ENCODE measurements at regions not wholly inside any gene's neighbourhood (a gene's known extent, or its start where the extent isn't known, plus 50 kb on each side); places are given as distances from the start of the nearest gene placed in this dataset.

DNA sequence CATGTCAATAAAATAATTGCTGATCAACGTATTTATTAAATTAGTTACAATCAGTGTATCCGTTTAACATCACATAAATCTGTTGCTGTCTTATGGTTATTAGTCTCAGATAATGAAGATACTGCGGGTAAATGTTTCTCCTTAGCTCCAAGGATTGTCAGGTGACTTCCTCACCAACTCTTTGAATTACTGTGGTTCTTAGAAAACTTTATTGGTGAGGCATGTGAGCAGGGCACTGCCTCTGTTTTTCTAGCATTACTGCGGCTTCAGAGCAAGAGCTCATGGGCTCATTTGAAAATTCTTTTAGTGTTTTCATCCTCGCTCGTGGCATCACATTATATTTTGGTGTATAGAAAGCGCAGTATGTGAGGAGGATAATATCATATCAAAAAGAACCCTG is 555.9 kb downstream of the LMO4 start:
- TF ChIP-seq, protein P1, sequence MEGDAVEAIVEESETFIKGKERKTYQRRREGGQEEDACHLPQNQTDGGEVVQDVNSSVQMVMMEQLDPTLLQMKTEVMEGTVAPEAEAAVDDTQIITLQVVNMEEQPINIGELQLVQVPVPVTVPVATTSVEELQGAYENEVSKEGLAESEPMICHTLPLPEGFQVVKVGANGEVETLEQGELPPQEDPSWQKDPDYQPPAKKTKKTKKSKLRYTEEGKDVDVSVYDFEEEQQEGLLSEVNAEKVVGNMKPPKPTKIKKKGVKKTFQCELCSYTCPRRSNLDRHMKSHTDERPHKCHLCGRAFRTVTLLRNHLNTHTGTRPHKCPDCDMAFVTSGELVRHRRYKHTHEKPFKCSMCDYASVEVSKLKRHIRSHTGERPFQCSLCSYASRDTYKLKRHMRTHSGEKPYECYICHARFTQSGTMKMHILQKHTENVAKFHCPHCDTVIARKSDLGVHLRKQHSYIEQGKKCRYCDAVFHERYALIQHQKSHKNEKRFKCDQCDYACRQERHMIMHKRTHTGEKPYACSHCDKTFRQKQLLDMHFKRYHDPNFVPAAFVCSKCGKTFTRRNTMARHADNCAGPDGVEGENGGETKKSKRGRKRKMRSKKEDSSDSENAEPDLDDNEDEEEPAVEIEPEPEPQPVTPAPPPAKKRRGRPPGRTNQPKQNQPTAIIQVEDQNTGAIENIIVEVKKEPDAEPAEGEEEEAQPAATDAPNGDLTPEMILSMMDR (IDR thresholded peaks at IDR 0.05), result no peak
- TF ChIP-seq POLR2A (IDR thresholded peaks at IDR 0.05), result no peak

Measured in suprapubic skin (tissue), 3 donors.